NCI-H146 treated with DMSO at 0.1 percent for 48 hours (cell line): ENCODE measurements at regions not wholly inside any gene's neighbourhood (a gene's known extent, or its start where the extent isn't known, plus 50 kb on each side); places are given as distances from the start of the nearest gene placed in this dataset.
"Not testable (repeated sequence)": the region's sequence is repeated elsewhere in the genome, so short reads cannot be mapped to it uniquely, and the experiment has no call there.

Experiments used
- DNase-seq: peaks from one replicate; lab custom pipeline; 2025; ENCODE audit not compliant: unreplicated experiment; lab: John Stamatoyannopoulos, UW

GRCh38 chr7:20466543-20467021 is 135.9 kb downstream of the ITGB8 start:
- DNase-seq, result no peak

- DNase-seq, result no peak
Observed at GRCh38 chr7:20470082-20470481, 139.4 kb downstream of the ITGB8 start.

- no peak for DNase-seq
Observed at GRCh38 chr7:20470726-20471125, 140.0 kb downstream of the ITGB8 start.

- DNase-seq, result no peak
Observed at GRCh38 chr7:20474249-20474648, 141.2 kb upstream of the ABCB5 start.

- DNase-seq, result no peak
Observed at GRCh38 chr7:20475756-20476155, 139.7 kb upstream of the ABCB5 start.

- no peak for DNase-seq
Observed at GRCh38 chr7:20477067-20477466, 138.4 kb upstream of the ABCB5 start.

- no peak for DNase-seq
Observed at GRCh38 chr7:20479706-20480105, 135.8 kb upstream of the ABCB5 start.

- DNase-seq, result no peak
Observed at GRCh38 chr7:20482071-20482470, 133.4 kb upstream of the ABCB5 start.

GRCh38 chr7:20484356-20484755 is 131.1 kb upstream of the ABCB5 start:
- no peak for DNase-seq

GRCh38 chr7:20488850-20489249 is 126.6 kb upstream of the ABCB5 start:
- no peak for DNase-seq

- DNase-seq, result no peak
Observed at GRCh38 chr7:20491284-20491683, 124.2 kb upstream of the ABCB5 start.

GRCh38 chr7:20494566-20494965 is 120.9 kb upstream of the ABCB5 start:
- no peak for DNase-seq

- not testable (repeated sequence) for DNase-seq
Observed at GRCh38 chr7:20501473-20501872, 114.0 kb upstream of the ABCB5 start.

- DNase-seq, result no peak
Observed at GRCh38 chr7:20503278-20503950, 112.1 kb upstream of the ABCB5 start.

- DNase-seq, result no peak
Observed at GRCh38 chr7:20504060-20504459, 111.4 kb upstream of the ABCB5 start.

- no peak for DNase-seq
Observed at GRCh38 chr7:20506175-20506574, 109.3 kb upstream of the ABCB5 start.

- DNase-seq, result no peak
Observed at GRCh38 chr7:20507157-20507556, 108.3 kb upstream of the ABCB5 start.

- no peak for DNase-seq
Observed at GRCh38 chr7:20508109-20508508, 107.4 kb upstream of the ABCB5 start.

GRCh38 chr7:20509892-20510572 is 105.4 kb upstream of the ABCB5 start:
- DNase-seq, result no peak

- no peak for DNase-seq
Observed at GRCh38 chr7:20510573-20510900, 104.9 kb upstream of the ABCB5 start.

GRCh38 chr7:20513341-20513740 is 102.1 kb upstream of the ABCB5 start:
- no peak for DNase-seq

GRCh38 chr7:20513897-20514296 is 101.6 kb upstream of the ABCB5 start:
- DNase-seq, result no peak

- DNase-seq, result peak; percentile 33
Observed at GRCh38 chr7:20514364-20514763, 101.1 kb upstream of the ABCB5 start.
